HEK293 (cell line): ENCODE measurements at regions not wholly inside any gene's neighbourhood (a gene's known extent, or its start where the extent isn't known, plus 50 kb on each side); places are given as distances from the start of the nearest gene placed in this dataset.

Source experiments
- CTCF ChIA-PET: fragments of 350-600 bp; formaldehyde crosslinking; extraction: SDS; loops from one replicate; lab custom pipeline; 2021; ENCODE audit warnings: antibody characterized with exemption; lab: Yijun Ruan, JAX
- POLR2A ChIA-PET: fragments of 300-600 bp; formaldehyde crosslinking; extraction: SDS; loops from one replicate; lab custom pipeline; 2020; ENCODE audit warnings: antibody characterized with exemption, inconsistent platforms; lab: Yijun Ruan, JAX
- H3K27ac ChIP-seq: fragments of 200-500 bp; sonication (Bioruptor generic); 2 replicates; pipeline ENCODE4 v1.5.1; 2014; ENCODE audit warnings: low read depth, low read length, control low read depth, inconsistent platforms; ENCODE audit errors: extremely low read depth
- H3K36me3 ChIP-seq, 2 experiments: fragments of 200-500 bp in 1 of 2; sonication (Bioruptor generic) in 1 of 2; 1 replicate in 1 of 2; 2 replicates in 1 of 2; pipeline ENCODE4 v1.5.1; 2014 to 2017; ENCODE audit warnings: inconsistent platforms in 2 of 2, low read length in 2 of 2; ENCODE audit not compliant: control insufficient read depth in 2 of 2, insufficient read depth in 1 of 2
- H3K4me1 ChIP-seq: fragments of 200-500 bp; sonication (Bioruptor generic); 2 replicates; pipeline ENCODE4 v1.5.1; 2014; ENCODE audit warnings: mild to moderate bottlenecking, low read length, inconsistent platforms; ENCODE audit not compliant: control insufficient read depth, insufficient read depth
- H3K4me3 ChIP-seq: 2 replicates; pipeline ENCODE4 v1.5.1; 2011; ENCODE audit warnings: low read depth, mild to moderate bottlenecking, control low read depth, low read length, moderate library complexity
- H3K9me3 ChIP-seq: fragments of 200-500 bp; sonication (Bioruptor generic); 2 replicates; pipeline ENCODE4 v1.5.1; 2014; ENCODE audit warnings: low read depth, low read length, inconsistent platforms; ENCODE audit not compliant: control insufficient read depth, insufficient read depth
- PBX3 ChIP-seq: sonication (generic); formaldehyde crosslinking; IDR thresholded peaks from 2 replicates; pipeline ENCODE4 v1.8.1; 2022; ENCODE audit warnings: mild to moderate bottlenecking, moderate library complexity, missing genetic modification reagents
- PRDM10 ChIP-seq: fragments of 450-650 bp; formaldehyde crosslinking; IDR thresholded peaks from 2 replicates; pipeline ENCODE4 v1.5.1; 2016; ENCODE audit warnings: missing biosample characterization, missing genetic modification characterization
- REPIN1 ChIP-seq: fragments of 450-650 bp; formaldehyde crosslinking; IDR thresholded peaks from 2 replicates; pipeline ENCODE4 v1.5.1; 2017; ENCODE audit warnings: missing biosample characterization, missing genetic modification characterization, low read depth
- SETDB1 ChIP-seq: IDR thresholded peaks from one replicate; pipeline ENCODE4 v1.6.1; 2017; ENCODE audit warnings: mild to moderate bottlenecking, low read length, moderate library complexity, mixed read lengths; ENCODE audit not compliant: insufficient read length
- YY1 ChIP-seq: fragments of 450-650 bp; formaldehyde crosslinking; IDR thresholded peaks from 2 replicates; pipeline ENCODE4 v1.5.1; 2018; ENCODE audit warnings: missing biosample characterization, missing genetic modification characterization
- ZBTB1 ChIP-seq: fragments of 450-650 bp; formaldehyde crosslinking; IDR thresholded peaks from 2 replicates; pipeline ENCODE4 v1.5.1; 2016; ENCODE audit warnings: missing biosample characterization, missing genetic modification characterization
- ZFP69B ChIP-seq: fragments of 450-650 bp; formaldehyde crosslinking; IDR thresholded peaks from 2 replicates; pipeline ENCODE4 v1.5.1; 2016; ENCODE audit warnings: missing biosample characterization, missing genetic modification characterization
- ZNF10 ChIP-seq: fragments of 450-650 bp; formaldehyde crosslinking; IDR thresholded peaks from 2 replicates; pipeline ENCODE4 v1.5.1; 2017; ENCODE audit warnings: missing biosample characterization, missing genetic modification characterization
- ZNF138 ChIP-seq: fragments of 450-650 bp; formaldehyde crosslinking; IDR thresholded peaks from 2 replicates; pipeline ENCODE4 v1.5.1; 2016; ENCODE audit warnings: missing biosample characterization, missing genetic modification characterization, borderline replicate concordance
- ZNF146 ChIP-seq: fragments of 450-650 bp; formaldehyde crosslinking; IDR thresholded peaks from 2 replicates; pipeline ENCODE4 v1.5.1; 2016; ENCODE audit warnings: missing biosample characterization, missing genetic modification characterization
- ZNF148 ChIP-seq: fragments of 450-650 bp; formaldehyde crosslinking; IDR thresholded peaks from 2 replicates; pipeline ENCODE4 v1.5.0; 2017; ENCODE audit warnings: missing biosample characterization, missing genetic modification characterization, borderline replicate concordance
- ZNF184 ChIP-seq: fragments of 450-650 bp; IDR thresholded peaks from 2 replicates; pipeline ENCODE4 v1.5.1; 2018; ENCODE audit warnings: missing biosample characterization, mild to moderate bottlenecking, missing genetic modification characterization
- ZNF214 ChIP-seq: fragments of 450-650 bp; formaldehyde crosslinking; IDR thresholded peaks from 2 replicates; pipeline ENCODE4 v1.5.1; 2017; ENCODE audit warnings: missing biosample characterization, mild to moderate bottlenecking, missing genetic modification characterization, borderline replicate concordance
- ZNF473 ChIP-seq: fragments of 450-650 bp; formaldehyde crosslinking; IDR thresholded peaks from 2 replicates; pipeline ENCODE4 v1.5.1; 2017; ENCODE audit warnings: missing biosample characterization, missing genetic modification characterization
- ZNF513 ChIP-seq: fragments of 450-650 bp; IDR thresholded peaks from 2 replicates; pipeline ENCODE4 v1.5.1; 2018; ENCODE audit warnings: missing biosample characterization, missing genetic modification characterization
- ZNF555 ChIP-seq: fragments of 450-650 bp; formaldehyde crosslinking; conservative IDR thresholded peaks from 2 replicates; pipeline ENCODE4 v1.5.1; 2017; ENCODE audit warnings: missing biosample characterization, mild to moderate bottlenecking, missing genetic modification characterization, inconsistent platforms
- ZNF624 ChIP-seq: fragments of 450-650 bp; formaldehyde crosslinking; IDR thresholded peaks from 2 replicates; pipeline ENCODE4 v1.5.1; 2017; ENCODE audit warnings: missing biosample characterization, missing genetic modification characterization
- ZNF626 ChIP-seq: fragments of 450-650 bp; sonication (Bioruptor Pico); formaldehyde crosslinking; IDR thresholded peaks from 2 replicates; pipeline ENCODE4 v1.5.1; 2018; ENCODE audit warnings: missing biosample characterization, missing genetic modification characterization, inconsistent platforms
- ZNF645 ChIP-seq: fragments of 450-650 bp; formaldehyde crosslinking; IDR thresholded peaks from 2 replicates; pipeline ENCODE4; 2016; ENCODE audit warnings: missing biosample characterization, missing genetic modification characterization
- ZNF660 ChIP-seq: fragments of 450-650 bp; IDR thresholded peaks from 2 replicates; pipeline ENCODE4 v1.5.1; 2018; ENCODE audit warnings: missing biosample characterization, mild to moderate bottlenecking, missing genetic modification characterization
- ZSCAN23 ChIP-seq: fragments of 450-650 bp; formaldehyde crosslinking; IDR thresholded peaks from 2 replicates; pipeline ENCODE4 v1.5.1; 2016; ENCODE audit warnings: missing biosample characterization, missing genetic modification characterization
- TF ChIP-seq, protein P1 (sequence below): fragments of 450-650 bp; formaldehyde crosslinking; IDR thresholded peaks from 2 replicates; pipeline ENCODE4 v1.5.1; 2017; ENCODE audit warnings: missing biosample characterization, mild to moderate bottlenecking, missing genetic modification characterization, moderate library complexity
- TF ChIP-seq, protein P2 (sequence below): fragments of 450-650 bp; formaldehyde crosslinking; IDR thresholded peaks from 2 replicates; pipeline ENCODE4 v1.5.1; 2017; ENCODE audit warnings: missing biosample characterization, missing genetic modification characterization

GRCh38 chr3:16767006-16767405, 117.7 kb upstream of the PLCL2 start (continued):
- TF ChIP-seq PBX3 (CRISPR knock-in tag) (no peak), ZNF624 (tag by site-specific recombination) (no peak), ZNF146 (tag by site-specific recombination) (no peak), ZBTB1 (tag by site-specific recombination) (no peak), ZNF138 (tag by site-specific recombination) (no peak), ZNF214 (tag by site-specific recombination) (no peak), ZNF473 (tag by site-specific recombination) (no peak), ZNF10 (tag by site-specific recombination) (no peak), ZSCAN23 (tag by site-specific recombination) (no peak), ZNF626 (no peak)
- TF ChIP-seq, protein P1, sequence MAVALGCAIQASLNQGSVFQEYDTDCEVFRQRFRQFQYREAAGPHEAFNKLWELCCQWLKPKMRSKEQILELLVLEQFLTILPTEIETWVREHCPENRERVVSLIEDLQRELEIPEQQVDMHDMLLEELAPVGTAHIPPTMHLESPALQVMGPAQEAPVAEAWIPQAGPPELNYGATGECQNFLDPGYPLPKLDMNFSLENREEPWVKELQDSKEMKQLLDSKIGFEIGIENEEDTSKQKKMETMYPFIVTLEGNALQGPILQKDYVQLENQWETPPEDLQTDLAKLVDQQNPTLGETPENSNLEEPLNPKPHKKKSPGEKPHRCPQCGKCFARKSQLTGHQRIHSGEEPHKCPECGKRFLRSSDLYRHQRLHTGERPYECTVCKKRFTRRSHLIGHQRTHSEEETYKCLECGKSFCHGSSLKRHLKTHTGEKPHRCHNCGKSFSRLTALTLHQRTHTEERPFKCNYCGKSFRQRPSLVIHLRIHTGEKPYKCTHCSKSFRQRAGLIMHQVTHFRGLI (tag by site-specific recombination), result no peak

- H3K27ac ChIP-seq, result no peak overlapping the region
- ChIA-PET POLR2A (no interaction called here), CTCF (interaction anchor here (1.1 kb wide), 1 partner anchor 28 kb away, joined by 3 read pairs; no protein-coding TSS in a partner anchor)
- H3K36me3 ChIP-seq, result no peaks in the 10 kb centered on the region
- no peaks in the 10 kb centered on the region for H3K4me1 ChIP-seq
- no peak for TF ChIP-seq ZNF513 (tag by site-specific recombination)
- TF ChIP-seq PRDM10 (tag by site-specific recombination), result no peak
- TF ChIP-seq ZNF148 (tag by site-specific recombination), result no peak
- no peak for TF ChIP-seq ZNF660 (tag by site-specific recombination)
- TF ChIP-seq YY1, result no peak
- no peak for TF ChIP-seq ZFP69B
- no peak for TF ChIP-seq REPIN1 (tag by site-specific recombination)
- no peak for TF ChIP-seq ZNF184 (tag by site-specific recombination)
- TF ChIP-seq SETDB1, result no peak
- TF ChIP-seq ZNF645 (tag by site-specific recombination), result no peak
- TF ChIP-seq ZNF555 (tag by site-specific recombination), result no peak
- TF ChIP-seq, protein P2, sequence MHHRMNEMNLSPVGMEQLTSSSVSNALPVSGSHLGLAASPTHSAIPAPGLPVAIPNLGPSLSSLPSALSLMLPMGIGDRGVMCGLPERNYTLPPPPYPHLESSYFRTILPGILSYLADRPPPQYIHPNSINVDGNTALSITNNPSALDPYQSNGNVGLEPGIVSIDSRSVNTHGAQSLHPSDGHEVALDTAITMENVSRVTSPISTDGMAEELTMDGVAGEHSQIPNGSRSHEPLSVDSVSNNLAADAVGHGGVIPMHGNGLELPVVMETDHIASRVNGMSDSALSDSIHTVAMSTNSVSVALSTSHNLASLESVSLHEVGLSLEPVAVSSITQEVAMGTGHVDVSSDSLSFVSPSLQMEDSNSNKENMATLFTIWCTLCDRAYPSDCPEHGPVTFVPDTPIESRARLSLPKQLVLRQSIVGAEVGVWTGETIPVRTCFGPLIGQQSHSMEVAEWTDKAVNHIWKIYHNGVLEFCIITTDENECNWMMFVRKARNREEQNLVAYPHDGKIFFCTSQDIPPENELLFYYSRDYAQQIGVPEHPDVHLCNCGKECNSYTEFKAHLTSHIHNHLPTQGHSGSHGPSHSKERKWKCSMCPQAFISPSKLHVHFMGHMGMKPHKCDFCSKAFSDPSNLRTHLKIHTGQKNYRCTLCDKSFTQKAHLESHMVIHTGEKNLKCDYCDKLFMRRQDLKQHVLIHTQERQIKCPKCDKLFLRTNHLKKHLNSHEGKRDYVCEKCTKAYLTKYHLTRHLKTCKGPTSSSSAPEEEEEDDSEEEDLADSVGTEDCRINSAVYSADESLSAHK, result no peak
- H3K9me3 ChIP-seq, result no peaks in the 10 kb centered on the region
- no peak overlapping the region for H3K4me3 ChIP-seq
Measured at GRCh38 chr3:16768014-16768413, 116.7 kb upstream of the PLCL2 start.
